ENCODE measurements at regions not wholly inside any gene's neighbourhood (a gene's known extent, or its start where the extent isn't known, plus 50 kb on each side); places are given as distances from the start of the nearest gene placed in this dataset.

DNA sequence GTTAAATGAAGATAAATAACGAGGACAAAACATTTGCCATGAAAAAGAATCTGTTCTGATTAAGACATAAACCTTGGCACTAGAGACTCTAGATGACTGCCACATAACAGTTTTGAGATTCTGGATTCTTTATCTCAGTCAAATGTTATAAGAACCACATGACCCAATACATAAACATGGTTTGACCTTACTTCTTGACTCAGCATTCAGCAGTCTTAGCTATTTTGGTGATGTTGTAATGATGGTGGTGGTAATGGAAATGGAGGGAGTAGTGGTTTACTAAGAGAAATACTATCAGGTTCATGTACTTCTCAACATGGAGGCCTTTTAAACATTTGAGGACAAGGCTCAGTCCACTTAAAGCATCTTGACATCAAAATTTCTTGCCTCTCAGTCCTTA is 925.4 kb downstream of the CDH11 start:
- TF ChIP-seq, protein P1, sequence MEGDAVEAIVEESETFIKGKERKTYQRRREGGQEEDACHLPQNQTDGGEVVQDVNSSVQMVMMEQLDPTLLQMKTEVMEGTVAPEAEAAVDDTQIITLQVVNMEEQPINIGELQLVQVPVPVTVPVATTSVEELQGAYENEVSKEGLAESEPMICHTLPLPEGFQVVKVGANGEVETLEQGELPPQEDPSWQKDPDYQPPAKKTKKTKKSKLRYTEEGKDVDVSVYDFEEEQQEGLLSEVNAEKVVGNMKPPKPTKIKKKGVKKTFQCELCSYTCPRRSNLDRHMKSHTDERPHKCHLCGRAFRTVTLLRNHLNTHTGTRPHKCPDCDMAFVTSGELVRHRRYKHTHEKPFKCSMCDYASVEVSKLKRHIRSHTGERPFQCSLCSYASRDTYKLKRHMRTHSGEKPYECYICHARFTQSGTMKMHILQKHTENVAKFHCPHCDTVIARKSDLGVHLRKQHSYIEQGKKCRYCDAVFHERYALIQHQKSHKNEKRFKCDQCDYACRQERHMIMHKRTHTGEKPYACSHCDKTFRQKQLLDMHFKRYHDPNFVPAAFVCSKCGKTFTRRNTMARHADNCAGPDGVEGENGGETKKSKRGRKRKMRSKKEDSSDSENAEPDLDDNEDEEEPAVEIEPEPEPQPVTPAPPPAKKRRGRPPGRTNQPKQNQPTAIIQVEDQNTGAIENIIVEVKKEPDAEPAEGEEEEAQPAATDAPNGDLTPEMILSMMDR (IDR thresholded peaks at IDR 0.05), result no peak
- TF ChIP-seq POLR2A (IDR thresholded peaks at IDR 0.05) (no peak), EP300 (IDR thresholded peaks at IDR 0.05) (no peak)
